ENCODE measurements at regions not wholly inside any gene's neighbourhood (a gene's known extent, or its start where the extent isn't known, plus 50 kb on each side); places are given as distances from the start of the nearest gene placed in this dataset.

DNA sequence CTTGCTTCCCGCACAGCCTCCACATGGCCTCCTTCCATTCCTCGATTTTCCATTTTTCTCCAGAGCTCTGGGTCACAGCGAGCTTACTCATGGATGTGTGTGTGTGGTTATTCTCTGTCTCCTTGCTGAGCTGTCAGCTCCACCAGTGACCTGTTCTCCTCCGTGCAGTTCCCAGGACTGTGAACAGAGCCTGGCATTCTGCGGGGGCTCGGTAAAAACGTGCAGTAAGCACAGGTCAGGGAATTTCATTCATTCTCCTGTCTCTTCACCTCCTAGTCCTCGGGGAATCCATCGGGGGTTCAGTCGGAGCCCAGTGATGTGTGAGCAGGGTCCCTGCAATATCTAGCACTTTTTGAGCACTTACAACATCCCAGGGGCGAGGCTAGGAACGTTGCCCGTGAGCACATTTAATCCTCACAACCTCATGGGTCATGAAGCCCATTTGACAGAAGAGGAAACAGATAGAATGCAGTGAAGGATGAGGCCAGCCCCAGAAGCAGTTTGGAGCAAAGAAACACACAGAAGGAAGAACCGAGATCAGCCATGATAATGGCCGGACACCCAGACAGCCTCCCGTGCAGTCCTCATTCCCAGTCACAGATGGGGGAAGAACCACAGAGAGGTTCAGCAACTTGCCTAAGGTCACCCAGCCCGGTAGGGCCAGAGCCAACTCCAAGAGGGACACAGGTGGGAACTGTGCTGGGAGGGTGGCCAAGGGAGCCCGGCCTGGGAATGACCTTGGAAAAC, 183.2 kb upstream of the GSE1 start:
- no peak for TF ChIP-seq POLR2A (IDR thresholded peaks at IDR 0.05; ENCODE audit: insufficient read depth in 1 of 2, low read depth in 2 of 2, low read length in 2 of 2)
- no peak for TF ChIP-seq ZNF501 (CRISPR knock-in tag; IDR thresholded peaks at IDR 0.05)
- TF ChIP-seq, protein P1, sequence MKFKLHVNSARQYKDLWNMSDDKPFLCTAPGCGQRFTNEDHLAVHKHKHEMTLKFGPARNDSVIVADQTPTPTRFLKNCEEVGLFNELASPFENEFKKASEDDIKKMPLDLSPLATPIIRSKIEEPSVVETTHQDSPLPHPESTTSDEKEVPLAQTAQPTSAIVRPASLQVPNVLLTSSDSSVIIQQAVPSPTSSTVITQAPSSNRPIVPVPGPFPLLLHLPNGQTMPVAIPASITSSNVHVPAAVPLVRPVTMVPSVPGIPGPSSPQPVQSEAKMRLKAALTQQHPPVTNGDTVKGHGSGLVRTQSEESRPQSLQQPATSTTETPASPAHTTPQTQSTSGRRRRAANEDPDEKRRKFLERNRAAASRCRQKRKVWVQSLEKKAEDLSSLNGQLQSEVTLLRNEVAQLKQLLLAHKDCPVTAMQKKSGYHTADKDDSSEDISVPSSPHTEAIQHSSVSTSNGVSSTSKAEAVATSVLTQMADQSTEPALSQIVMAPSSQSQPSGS (CRISPR knock-in tag; IDR thresholded peaks at IDR 0.05): no peak
- TF ChIP-seq, protein P2, sequence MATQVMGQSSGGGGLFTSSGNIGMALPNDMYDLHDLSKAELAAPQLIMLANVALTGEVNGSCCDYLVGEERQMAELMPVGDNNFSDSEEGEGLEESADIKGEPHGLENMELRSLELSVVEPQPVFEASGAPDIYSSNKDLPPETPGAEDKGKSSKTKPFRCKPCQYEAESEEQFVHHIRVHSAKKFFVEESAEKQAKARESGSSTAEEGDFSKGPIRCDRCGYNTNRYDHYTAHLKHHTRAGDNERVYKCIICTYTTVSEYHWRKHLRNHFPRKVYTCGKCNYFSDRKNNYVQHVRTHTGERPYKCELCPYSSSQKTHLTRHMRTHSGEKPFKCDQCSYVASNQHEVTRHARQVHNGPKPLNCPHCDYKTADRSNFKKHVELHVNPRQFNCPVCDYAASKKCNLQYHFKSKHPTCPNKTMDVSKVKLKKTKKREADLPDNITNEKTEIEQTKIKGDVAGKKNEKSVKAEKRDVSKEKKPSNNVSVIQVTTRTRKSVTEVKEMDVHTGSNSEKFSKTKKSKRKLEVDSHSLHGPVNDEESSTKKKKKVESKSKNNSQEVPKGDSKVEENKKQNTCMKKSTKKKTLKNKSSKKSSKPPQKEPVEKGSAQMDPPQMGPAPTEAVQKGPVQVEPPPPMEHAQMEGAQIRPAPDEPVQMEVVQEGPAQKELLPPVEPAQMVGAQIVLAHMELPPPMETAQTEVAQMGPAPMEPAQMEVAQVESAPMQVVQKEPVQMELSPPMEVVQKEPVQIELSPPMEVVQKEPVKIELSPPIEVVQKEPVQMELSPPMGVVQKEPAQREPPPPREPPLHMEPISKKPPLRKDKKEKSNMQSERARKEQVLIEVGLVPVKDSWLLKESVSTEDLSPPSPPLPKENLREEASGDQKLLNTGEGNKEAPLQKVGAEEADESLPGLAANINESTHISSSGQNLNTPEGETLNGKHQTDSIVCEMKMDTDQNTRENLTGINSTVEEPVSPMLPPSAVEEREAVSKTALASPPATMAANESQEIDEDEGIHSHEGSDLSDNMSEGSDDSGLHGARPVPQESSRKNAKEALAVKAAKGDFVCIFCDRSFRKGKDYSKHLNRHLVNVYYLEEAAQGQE (IDR thresholded peaks at IDR 0.05; ENCODE audit: borderline replicate concordance in 1 of 2, low read depth in 1 of 2, low read length in 2 of 2): no peak
- TF ChIP-seq, protein P3, sequence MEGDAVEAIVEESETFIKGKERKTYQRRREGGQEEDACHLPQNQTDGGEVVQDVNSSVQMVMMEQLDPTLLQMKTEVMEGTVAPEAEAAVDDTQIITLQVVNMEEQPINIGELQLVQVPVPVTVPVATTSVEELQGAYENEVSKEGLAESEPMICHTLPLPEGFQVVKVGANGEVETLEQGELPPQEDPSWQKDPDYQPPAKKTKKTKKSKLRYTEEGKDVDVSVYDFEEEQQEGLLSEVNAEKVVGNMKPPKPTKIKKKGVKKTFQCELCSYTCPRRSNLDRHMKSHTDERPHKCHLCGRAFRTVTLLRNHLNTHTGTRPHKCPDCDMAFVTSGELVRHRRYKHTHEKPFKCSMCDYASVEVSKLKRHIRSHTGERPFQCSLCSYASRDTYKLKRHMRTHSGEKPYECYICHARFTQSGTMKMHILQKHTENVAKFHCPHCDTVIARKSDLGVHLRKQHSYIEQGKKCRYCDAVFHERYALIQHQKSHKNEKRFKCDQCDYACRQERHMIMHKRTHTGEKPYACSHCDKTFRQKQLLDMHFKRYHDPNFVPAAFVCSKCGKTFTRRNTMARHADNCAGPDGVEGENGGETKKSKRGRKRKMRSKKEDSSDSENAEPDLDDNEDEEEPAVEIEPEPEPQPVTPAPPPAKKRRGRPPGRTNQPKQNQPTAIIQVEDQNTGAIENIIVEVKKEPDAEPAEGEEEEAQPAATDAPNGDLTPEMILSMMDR (CRISPR knock-in tag; IDR thresholded peaks at IDR 0.05): no peak
- no peak for TF ChIP-seq PHB2 (IDR thresholded peaks at IDR 0.05; ENCODE audit: partially characterized antibody)
- TF ChIP-seq ZNF329 (CRISPR knock-in tag; IDR thresholded peaks at IDR 0.05; ENCODE audit: low read depth): no peak
- TF ChIP-seq TCF7 (IDR thresholded peaks at IDR 0.05; ENCODE audit: low read depth): no peak
